NT2/D1 (cell line): ENCODE measurements at regions not wholly inside any gene's neighbourhood (a gene's known extent, or its start where the extent isn't known, plus 50 kb on each side); places are given as distances from the start of the nearest gene placed in this dataset.

Source experiments
- SUZ12 ChIP-seq: IDR thresholded peaks from 2 replicates; pipeline ENCODE4 v1.6.1; 2011; ENCODE audit not compliant: insufficient read length, insufficient read depth; ENCODE audit errors: extremely low read depth
- YY1 ChIP-seq: IDR thresholded peaks from 2 replicates; pipeline ENCODE4 v1.6.1; 2011; ENCODE audit not compliant: insufficient read length, insufficient read depth

DNA sequence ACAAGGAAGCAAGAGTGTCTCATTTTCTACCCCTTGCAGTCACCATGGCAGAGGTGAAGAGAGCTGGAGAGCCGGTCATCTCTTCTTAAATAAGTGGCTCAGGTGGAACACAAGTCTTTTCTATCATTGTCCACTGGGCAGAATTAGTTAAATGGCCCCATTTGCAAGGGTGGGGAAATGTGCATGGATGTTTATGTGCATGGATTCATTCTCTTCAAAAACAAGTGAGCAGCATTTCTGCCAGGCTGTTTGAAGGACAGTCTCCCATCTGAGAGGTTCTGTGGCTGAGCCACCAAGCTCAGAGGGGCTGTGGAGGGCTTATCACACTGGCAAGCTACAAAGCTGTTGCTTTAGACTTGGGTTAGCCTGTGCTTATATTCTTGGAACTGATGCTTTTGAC is 370.3 kb upstream of the MTPN start:
- TF ChIP-seq YY1: no peak
- no peak for TF ChIP-seq SUZ12
